ENCODE measurements at regions not wholly inside any gene's neighbourhood (a gene's known extent, or its start where the extent isn't known, plus 50 kb on each side); places are given as distances from the start of the nearest gene placed in this dataset.

DNA sequence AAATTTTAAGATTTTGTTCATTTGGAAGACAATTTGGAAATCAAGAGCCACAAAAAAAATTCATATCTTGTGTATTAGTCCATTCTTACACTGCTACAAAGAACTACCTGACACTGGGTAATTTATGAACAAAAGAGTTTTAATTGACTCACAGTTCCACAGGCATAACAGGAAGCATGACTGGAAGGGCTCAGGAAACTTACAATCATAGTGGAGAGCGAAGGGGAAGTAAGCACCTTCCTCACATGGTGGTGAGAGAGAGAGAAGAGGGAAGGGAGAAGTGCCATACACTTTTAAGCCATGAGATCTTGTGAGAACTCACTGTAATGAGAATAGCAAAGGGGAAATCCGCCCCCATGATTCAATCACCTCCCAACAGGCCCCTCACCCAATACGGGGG lies 274.4 kb downstream of the KCNN2 start:
- TF ChIP-seq, protein P1, sequence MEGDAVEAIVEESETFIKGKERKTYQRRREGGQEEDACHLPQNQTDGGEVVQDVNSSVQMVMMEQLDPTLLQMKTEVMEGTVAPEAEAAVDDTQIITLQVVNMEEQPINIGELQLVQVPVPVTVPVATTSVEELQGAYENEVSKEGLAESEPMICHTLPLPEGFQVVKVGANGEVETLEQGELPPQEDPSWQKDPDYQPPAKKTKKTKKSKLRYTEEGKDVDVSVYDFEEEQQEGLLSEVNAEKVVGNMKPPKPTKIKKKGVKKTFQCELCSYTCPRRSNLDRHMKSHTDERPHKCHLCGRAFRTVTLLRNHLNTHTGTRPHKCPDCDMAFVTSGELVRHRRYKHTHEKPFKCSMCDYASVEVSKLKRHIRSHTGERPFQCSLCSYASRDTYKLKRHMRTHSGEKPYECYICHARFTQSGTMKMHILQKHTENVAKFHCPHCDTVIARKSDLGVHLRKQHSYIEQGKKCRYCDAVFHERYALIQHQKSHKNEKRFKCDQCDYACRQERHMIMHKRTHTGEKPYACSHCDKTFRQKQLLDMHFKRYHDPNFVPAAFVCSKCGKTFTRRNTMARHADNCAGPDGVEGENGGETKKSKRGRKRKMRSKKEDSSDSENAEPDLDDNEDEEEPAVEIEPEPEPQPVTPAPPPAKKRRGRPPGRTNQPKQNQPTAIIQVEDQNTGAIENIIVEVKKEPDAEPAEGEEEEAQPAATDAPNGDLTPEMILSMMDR (IDR thresholded peaks at IDR 0.05), result no peak
- TF ChIP-seq POLR2A (IDR thresholded peaks at IDR 0.05), result no peak
- WGBS, 2 donors, result 44 to 53% methylated on average over 3 of the region's 3 CpGs
- DNase-seq, result no peak

DNA sequence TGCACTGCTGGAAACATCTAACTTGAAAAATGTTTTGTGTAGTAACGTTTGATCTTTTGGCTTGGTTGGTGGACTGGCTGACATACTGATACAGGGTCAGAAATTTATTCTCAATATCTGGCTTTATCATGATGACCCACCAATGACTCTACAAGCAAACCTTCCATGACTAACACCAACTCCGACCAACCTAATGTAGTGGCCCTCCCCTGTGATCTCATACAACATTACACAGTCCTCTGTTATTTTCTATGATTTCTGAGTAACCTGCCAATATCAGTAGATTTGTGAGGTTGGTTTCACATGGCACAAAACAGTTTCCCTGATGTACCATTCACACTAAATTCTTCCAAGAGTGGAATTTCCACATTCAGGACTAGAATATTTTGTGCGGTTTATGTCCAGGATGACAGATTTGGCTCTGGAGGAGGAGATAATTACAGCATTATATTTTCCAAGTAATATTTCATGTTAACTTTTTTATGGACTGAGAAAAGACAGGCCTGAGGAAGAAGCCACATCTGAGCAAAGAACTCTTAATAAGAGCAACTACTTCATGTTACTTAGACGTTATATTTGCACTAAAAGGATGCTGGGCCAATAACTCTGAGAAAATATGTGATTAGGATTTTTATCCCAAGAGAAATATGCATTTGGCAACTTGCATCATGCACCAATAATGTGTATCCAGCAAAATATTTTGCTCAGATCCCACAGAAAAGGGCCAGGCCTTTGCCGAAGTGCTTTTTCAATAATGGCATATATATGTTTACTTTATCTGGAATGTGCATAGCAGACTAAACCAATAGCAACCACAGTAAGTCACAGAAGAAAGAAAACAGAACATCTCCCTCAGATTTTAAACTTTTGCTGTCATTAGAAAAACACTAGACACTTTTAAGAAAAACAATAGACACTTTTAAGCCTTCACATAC lies 273.4 kb downstream of the KCNN2 start:
- H3K27ac ChIP-seq, result no peak overlapping the region
- intact Hi-C loops (cut with DNase I), result no loop called here

More for the DNA sequence above, 274.4 kb downstream of the KCNN2 start:
- ATAC-seq, result no peak
- Histone ChIP-seq H3K4me3 (no peak overlapping the region), H3K9me3 (no peaks in the 10 kb centered on the region), H3K27me3 (no peaks in the 10 kb centered on the region), H3K36me3 (replicated peaks in 1 of 2; ENCODE audit: insufficient read depth in 1 of 2, low read depth in 2 of 2) (no peaks in the 10 kb centered on the region), H3K27ac (no peak overlapping the region), H3K4me1 (no peaks in the 10 kb centered on the region)
- intact Hi-C loops (cut with DNase I), result no loop called here

DNA sequence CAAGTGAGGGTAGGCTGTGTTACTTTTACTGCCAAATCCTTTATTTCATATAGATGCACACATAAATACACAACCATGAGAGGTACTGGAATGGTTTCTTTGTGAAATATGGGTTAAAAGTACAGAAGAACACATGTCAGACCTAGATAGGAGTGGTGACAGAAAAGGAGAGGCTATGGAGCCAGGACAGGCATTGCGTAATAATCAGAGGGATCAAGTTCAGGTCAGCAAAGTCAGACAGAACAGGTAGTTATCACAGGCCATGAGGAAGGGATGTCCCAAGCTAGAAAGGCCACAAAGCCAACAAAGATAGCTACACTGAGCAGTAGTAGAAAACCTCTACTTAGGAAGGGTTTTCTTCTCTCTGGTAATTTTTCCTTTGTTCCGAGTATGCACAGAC lies 272.6 kb downstream of the KCNN2 start:
- Histone ChIP-seq H3K4me3 (no peak overlapping the region), H3K9me3 (no peaks in the 10 kb centered on the region), H3K27ac (no peak overlapping the region), H3K36me3 (replicated peaks in 1 of 2; ENCODE audit: insufficient read depth in 1 of 2, low read depth in 2 of 2) (no peaks in the 10 kb centered on the region), H3K27me3 (no peaks in the 10 kb centered on the region), H3K4me1 (no peaks in the 10 kb centered on the region)
- no peak for TF ChIP-seq POLR2A (IDR thresholded peaks at IDR 0.05)
- TF ChIP-seq, protein P1 (IDR thresholded peaks at IDR 0.05), result no peak
- DNase-seq (no peak), ATAC-seq (no peak)
- intact Hi-C loops (cut with DNase I), result no loop called here
- WGBS, 2 donors, result 79 to 84% methylated on average over 2 of the region's 2 CpGs

More for the DNA sequence above, 273.4 kb downstream of the KCNN2 start:
- WGBS, 2 donors, result 45 to 51% methylated on average over 5 of the region's 5 CpGs
- no peaks in the 10 kb centered on the region for H3K4me1 ChIP-seq
- H3K36me3 ChIP-seq (replicated peaks in 1 of 2; ENCODE audit: insufficient read depth in 1 of 2, low read depth in 2 of 2), result no peaks in the 10 kb centered on the region
- H3K9me3 ChIP-seq, result no peaks in the 10 kb centered on the region
- ATAC-seq, result no peak
- no peak for DNase-seq
- no peak overlapping the region for H3K4me3 ChIP-seq
- TF ChIP-seq, protein P1 (IDR thresholded peaks at IDR 0.05), result no peak
- TF ChIP-seq POLR2A (IDR thresholded peaks at IDR 0.05), result no peak
- H3K27me3 ChIP-seq, result no peaks in the 10 kb centered on the region

DNA sequence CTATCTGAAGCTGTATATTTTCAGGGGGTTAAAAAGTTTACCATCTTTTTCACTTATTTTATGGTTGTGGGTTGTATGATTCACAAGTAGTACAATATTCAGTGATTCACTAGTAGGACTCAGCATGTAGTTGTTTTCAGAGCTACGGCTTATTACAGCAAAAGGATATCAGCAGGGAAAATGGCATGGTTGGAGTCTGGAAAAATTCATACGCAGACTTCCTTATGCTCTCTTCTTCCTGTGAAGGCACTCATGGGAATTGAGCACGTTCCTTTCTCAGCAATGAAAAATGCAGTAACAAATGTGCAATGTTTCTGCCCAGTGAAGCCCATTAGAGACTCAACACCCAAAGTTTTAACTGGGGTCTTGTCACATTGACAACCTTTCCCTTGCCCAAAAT lies 250.5 kb downstream of the KCNN2 start:
- ATAC-seq, result no peak
- 60 to 67% methylated on average over 3 of the region's 3 CpGs for WGBS, 2 donors
- TF ChIP-seq, protein P1 (IDR thresholded peaks at IDR 0.05), result no peak
- no peak for TF ChIP-seq POLR2A (IDR thresholded peaks at IDR 0.05)
- no peaks in the 10 kb centered on the region for H3K36me3 ChIP-seq (replicated peaks in 1 of 2; ENCODE audit: insufficient read depth in 1 of 2, low read depth in 2 of 2)
- no peak overlapping the region for H3K4me3 ChIP-seq
- no peak for DNase-seq
- H3K27me3 ChIP-seq, result no peaks in the 10 kb centered on the region
- H3K4me1 ChIP-seq, result no peaks in the 10 kb centered on the region
- no peak overlapping the region for H3K27ac ChIP-seq
- intact Hi-C loops (cut with DNase I), result no loop called here
- no peaks in the 10 kb centered on the region for H3K9me3 ChIP-seq

DNA sequence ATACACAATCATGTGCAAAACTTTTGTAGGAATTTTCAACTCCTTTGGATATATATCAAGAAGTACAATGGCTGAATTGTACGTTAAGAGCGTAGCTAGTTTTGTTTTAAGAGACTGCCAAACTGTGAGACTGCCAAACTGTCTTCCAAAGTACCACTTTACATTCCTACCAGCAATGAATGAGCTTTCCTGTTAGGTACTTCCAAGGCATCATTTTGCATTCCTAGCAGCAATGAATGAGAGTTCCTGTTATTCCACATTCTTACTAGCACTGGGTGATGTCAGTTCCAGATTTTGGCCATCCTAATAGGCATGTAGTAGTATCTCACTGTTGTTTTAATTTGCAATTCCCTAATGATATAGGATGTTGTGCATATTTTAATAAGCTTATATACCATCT lies 219.3 kb downstream of the KCNN2 start:
- no peak for DNase-seq
- Histone ChIP-seq H3K9me3 (peaks cover 0 to 4% (median 0%) of the 10 kb centered on the region in 3 donors), H3K27ac (no peak overlapping the region), H3K27me3 (no peaks in the 10 kb centered on the region), H3K4me1 (no peaks in the 10 kb centered on the region), H3K4me3 (no peak overlapping the region), H3K36me3 (replicated peaks in 1 of 2; ENCODE audit: insufficient read depth in 1 of 2, low read depth in 2 of 2) (no peaks in the 10 kb centered on the region)
- no peak for TF ChIP-seq POLR2A (IDR thresholded peaks at IDR 0.05)
- TF ChIP-seq, protein P1 (IDR thresholded peaks at IDR 0.05), result no peak
- ATAC-seq, result no peak
- intact Hi-C loops (cut with DNase I), result no loop called here
- 35 to 36% methylated on average over 2 of the region's 2 CpGs for WGBS, 2 donors

Measured in body of pancreas (tissue), 4 donors.